Tibial nerve (tissue), 4 donors: ENCODE measurements at regions not wholly inside any gene's neighbourhood (a gene's known extent, or its start where the extent isn't known, plus 50 kb on each side); places are given as distances from the start of the nearest gene placed in this dataset.
A peak's percentile ranks its signal among the peaks of the same experiment; 100 is the strongest.

Experiments used
- DNase-seq, 2 donors: peaks; one replicate each; pipeline ENCODE4 v3.0.0-alpha.2; 2019; ENCODE audit warnings: low spot score in 2 of 2
- H3K27ac ChIP-seq, 4 donors: fragments of 200-600 bp; sonication (generic) in 3 of 4; one replicate each; pipeline ENCODE4 v1.5.1; 2017 to 2019; ENCODE audit warnings: mild to moderate bottlenecking in 1 of 4
- H3K27me3 ChIP-seq, 2 donors: fragments of 200-600 bp; sonication (generic) in 1 of 2; one replicate each; pipeline versions ENCODE4 v1.5.1 to v1.6.0; 2017 to 2019
- H3K36me3 ChIP-seq, 3 donors: fragments of 200-600 bp; sonication (generic); one replicate each; pipeline ENCODE4 v1.5.1; 2018 to 2019
- H3K4me1 ChIP-seq, 4 donors: fragments of 200-600 bp; sonication (generic) in 3 of 4; one replicate each; pipeline ENCODE4 v1.5.1; 2017 to 2019
- H3K4me3 ChIP-seq, 4 donors: fragments of 200-600 bp; sonication (generic) in 3 of 4; one replicate each; pipeline ENCODE4 v1.5.1; 2017 to 2019; ENCODE audit warnings: mild to moderate bottlenecking in 1 of 4, moderate library complexity in 1 of 4
- H3K9me3 ChIP-seq, 4 donors: fragments of 200-600 bp; sonication (generic) in 3 of 4; one replicate each; pipeline ENCODE4 v1.5.1; 2017 to 2019
- EP300 ChIP-seq, 2 donors: sonication (generic); formaldehyde crosslinking; IDR thresholded peaks; one replicate each; pipeline ENCODE4 v1.6.1; 2017; ENCODE audit warnings: antibody characterized with exemption in 2 of 2, mild to moderate bottlenecking in 1 of 2
- POLR2A ChIP-seq, 2 donors: fragments of 450-650 bp; IDR thresholded peaks; one replicate each; pipeline ENCODE4 v1.6.1; 2017; ENCODE audit warnings: antibody characterized with exemption in 2 of 2, mild to moderate bottlenecking in 2 of 2, moderate library complexity in 2 of 2
- WGBS, 2 donors: methylation state at CpG; one replicate each; pipeline ENCODE4 v1.1.5; 2018; 5-methylcytosine and 5-hydroxymethylcytosine counted together
- TF ChIP-seq, protein P1 (sequence below), 5 experiments: fragments of 200-600 bp in 3 of 5; fragments of 450-650 bp in 2 of 5; sonication (generic) in 3 of 5; IDR thresholded peaks; one replicate each; pipeline ENCODE4 v1.5.1; 2016 to 2019; ENCODE audit warnings: antibody characterized with exemption in 5 of 5, mild to moderate bottlenecking in 3 of 5, moderate library complexity in 2 of 5

DNA sequence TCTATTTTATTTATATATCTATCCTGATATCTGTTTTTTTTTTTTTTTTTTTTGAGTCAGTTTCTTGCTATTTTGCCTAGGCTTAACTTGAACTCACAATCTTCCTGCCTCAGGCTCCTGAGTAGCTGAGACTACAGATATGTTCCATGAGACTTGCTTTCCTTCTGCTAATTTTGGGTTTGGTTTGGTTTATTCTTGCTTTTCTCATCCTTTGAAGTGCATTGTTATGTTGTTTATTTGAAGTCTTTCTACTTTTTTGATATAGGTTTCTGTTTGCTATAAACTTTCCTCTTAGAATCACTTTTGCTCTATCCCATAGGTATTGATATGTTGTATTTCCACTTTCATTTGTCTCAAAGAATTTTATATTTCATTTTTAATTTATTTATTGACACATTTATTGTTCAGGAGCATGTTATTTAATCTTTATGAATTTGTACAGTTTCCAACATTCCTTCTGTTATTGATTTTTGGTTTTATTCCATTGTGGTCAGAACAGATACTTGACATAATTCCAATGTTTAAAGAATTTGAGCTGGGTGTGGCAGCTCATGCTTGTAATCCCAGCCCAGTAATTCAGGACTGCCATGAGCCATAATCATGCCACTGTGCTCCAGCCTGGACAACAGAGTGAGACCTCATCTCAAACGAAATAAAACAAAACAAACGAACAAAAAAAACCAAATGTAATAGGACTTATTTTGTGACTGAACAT lies 62.3 kb upstream of the PLSCR4 start:
- 22 to 23% methylated on average over 2 of the region's 2 CpGs for WGBS, 2 donors
- no peaks in the 10 kb centered on the region for H3K27me3 ChIP-seq
- H3K4me3 ChIP-seq = no peak overlapping the region
- H3K36me3 ChIP-seq = no peaks in the 10 kb centered on the region
- peak overlapping the region in 2 of 4 donors; percentile 33 to 58 for H3K27ac ChIP-seq
- DNase-seq = no peak
- peaks cover 0 to 4% (median 0%) of the 10 kb centered on the region in 4 donors for H3K9me3 ChIP-seq
- TF ChIP-seq POLR2A (IDR thresholded peaks at IDR 0.05) (no peak), EP300 (IDR thresholded peaks at IDR 0.05) (peak; percentile 15 to 30)
- TF ChIP-seq, protein P1, sequence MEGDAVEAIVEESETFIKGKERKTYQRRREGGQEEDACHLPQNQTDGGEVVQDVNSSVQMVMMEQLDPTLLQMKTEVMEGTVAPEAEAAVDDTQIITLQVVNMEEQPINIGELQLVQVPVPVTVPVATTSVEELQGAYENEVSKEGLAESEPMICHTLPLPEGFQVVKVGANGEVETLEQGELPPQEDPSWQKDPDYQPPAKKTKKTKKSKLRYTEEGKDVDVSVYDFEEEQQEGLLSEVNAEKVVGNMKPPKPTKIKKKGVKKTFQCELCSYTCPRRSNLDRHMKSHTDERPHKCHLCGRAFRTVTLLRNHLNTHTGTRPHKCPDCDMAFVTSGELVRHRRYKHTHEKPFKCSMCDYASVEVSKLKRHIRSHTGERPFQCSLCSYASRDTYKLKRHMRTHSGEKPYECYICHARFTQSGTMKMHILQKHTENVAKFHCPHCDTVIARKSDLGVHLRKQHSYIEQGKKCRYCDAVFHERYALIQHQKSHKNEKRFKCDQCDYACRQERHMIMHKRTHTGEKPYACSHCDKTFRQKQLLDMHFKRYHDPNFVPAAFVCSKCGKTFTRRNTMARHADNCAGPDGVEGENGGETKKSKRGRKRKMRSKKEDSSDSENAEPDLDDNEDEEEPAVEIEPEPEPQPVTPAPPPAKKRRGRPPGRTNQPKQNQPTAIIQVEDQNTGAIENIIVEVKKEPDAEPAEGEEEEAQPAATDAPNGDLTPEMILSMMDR (IDR thresholded peaks at IDR 0.05) = no peak
- H3K4me1 ChIP-seq = peaks cover 0 to 33% (median 9%) of the 10 kb centered on the region in 4 donors

- WGBS, 2 donors = 31 to 37% methylated on average over 3 of the region's 3 CpGs
- H3K9me3 ChIP-seq = peaks cover 0 to 4% (median 0%) of the 10 kb centered on the region in 4 donors
- H3K4me1 ChIP-seq = peaks cover 0 to 43% (median 14%) of the 10 kb centered on the region in 4 donors
- peak overlapping the region in 2 of 4 donors; percentile 74 to 81 for H3K27ac ChIP-seq
- peak; percentile 32 to 71 for TF ChIP-seq EP300 (IDR thresholded peaks at IDR 0.05)
- TF ChIP-seq POLR2A (IDR thresholded peaks at IDR 0.05) = no peak
- no peaks in the 10 kb centered on the region for H3K36me3 ChIP-seq
- H3K4me3 ChIP-seq = no peak overlapping the region
- H3K27me3 ChIP-seq = no peaks in the 10 kb centered on the region
- DNase-seq = peak in 1 of 2 donors; percentile 48
Observed at GRCh38 chr3:146308682-146309081, 57.8 kb upstream of the PLSCR4 start.

GRCh38 chr3:146308222-146308621 lies 57.3 kb upstream of the PLSCR4 start:
- Histone ChIP-seq H3K4me1 (peaks cover 0 to 39% (median 14%) of the 10 kb centered on the region in 4 donors), H3K27me3 (no peaks in the 10 kb centered on the region), H3K36me3 (no peaks in the 10 kb centered on the region), H3K9me3 (peaks cover 0 to 4% (median 0%) of the 10 kb centered on the region in 4 donors), H3K27ac (peak overlapping the region in 2 of 4 donors; percentile 74 to 81), H3K4me3 (no peak overlapping the region)
- no peak for TF ChIP-seq POLR2A (IDR thresholded peaks at IDR 0.05)
- TF ChIP-seq, protein P1 (IDR thresholded peaks at IDR 0.05) = no peak
- no peak for TF ChIP-seq EP300 (IDR thresholded peaks at IDR 0.05)
- no peak for DNase-seq

DNA sequence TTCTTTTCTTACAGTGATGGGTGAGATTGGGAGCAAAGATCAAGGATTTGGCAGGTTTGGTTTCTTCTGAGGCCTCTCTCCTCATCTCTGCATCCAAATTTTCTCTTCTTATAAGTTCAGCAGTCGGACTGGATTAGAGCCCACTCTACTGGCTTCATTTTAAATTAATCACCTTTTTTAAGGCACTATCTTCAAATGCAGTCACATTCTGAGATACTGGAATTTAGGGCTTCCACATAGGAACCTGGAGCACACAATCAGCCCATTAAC lies 56.5 kb upstream of the PLSCR4 start:
- DNase-seq = no peak
- 66 to 78% methylated on average over 1 of the region's 1 CpG for WGBS, 2 donors
- peak overlapping the region in 1 of 4 donors; percentile 10 for H3K27ac ChIP-seq
- no peaks in the 10 kb centered on the region for H3K36me3 ChIP-seq
- H3K4me1 ChIP-seq = peaks cover 0 to 37% (median 14%) of the 10 kb centered on the region in 4 donors
- no peak overlapping the region for H3K4me3 ChIP-seq
- no peak for TF ChIP-seq POLR2A (IDR thresholded peaks at IDR 0.05)
- TF ChIP-seq, protein P1 (IDR thresholded peaks at IDR 0.05) = no peak
- no peak for TF ChIP-seq EP300 (IDR thresholded peaks at IDR 0.05)
- H3K27me3 ChIP-seq = no peaks in the 10 kb centered on the region
- H3K9me3 ChIP-seq = peaks cover 0 to 13% (median 0%) of the 10 kb centered on the region in 4 donors

GRCh38 chr3:146306656-146307455 lies 56.0 kb upstream of the PLSCR4 start:
- TF ChIP-seq, protein P1 (IDR thresholded peaks at IDR 0.05) = no peak
- TF ChIP-seq POLR2A (IDR thresholded peaks at IDR 0.05) (no peak), EP300 (IDR thresholded peaks at IDR 0.05) (no peak)
- WGBS, 2 donors = 63 to 65% methylated on average over 7 of the region's 7 CpGs
- H3K36me3 ChIP-seq = no peaks in the 10 kb centered on the region
- H3K4me1 ChIP-seq = peaks cover 0 to 37% (median 14%) of the 10 kb centered on the region in 4 donors
- H3K4me3 ChIP-seq = no peak overlapping the region
- peak overlapping the region in 2 of 4 donors; percentile 5 to 10 for H3K27ac ChIP-seq
- no peak for DNase-seq
- H3K27me3 ChIP-seq = no peaks in the 10 kb centered on the region
- peaks cover 0 to 17% (median 0%) of the 10 kb centered on the region in 4 donors for H3K9me3 ChIP-seq
